RWPE2 (cell line): ENCODE measurements at regions not wholly inside any gene's neighbourhood (a gene's known extent, or its start where the extent isn't known, plus 50 kb on each side); places are given as distances from the start of the nearest gene placed in this dataset.
"Not testable (repeated sequence)": the region's sequence is repeated elsewhere in the genome, so short reads cannot be mapped to it uniquely, and the experiment has no call there.

Experiments
- ATAC-seq: fragments of 200-7000 bp; cut with Tn5 transposase; 3 replicates; pipeline ENCODE4 v1.9.1; 2021; ENCODE audit warnings: low read depth
- DNase-seq: peaks from one replicate; pipeline ENCODE4 v3.0.0-alpha.2; 2020; ENCODE audit warnings: low spot score
- H3K27ac ChIP-seq: fragments of 450-650 bp; 2 replicates; pipeline ENCODE4 v1.5.1; 2017; ENCODE audit warnings: mild to moderate bottlenecking; ENCODE audit not compliant: poor library complexity, severe bottlenecking
- H3K27me3 ChIP-seq: fragments of 250-450 bp; sonication (Bioruptor Pico); 2 replicates; pipeline ENCODE4 v1.5.1; 2021; ENCODE audit warnings: mild to moderate bottlenecking, moderate library complexity; ENCODE audit not compliant: insufficient read depth, poor library complexity, severe bottlenecking
- H3K36me3 ChIP-seq: fragments of 250-450 bp; sonication (Bioruptor Pico); 2 replicates; pipeline ENCODE4 v1.5.1; 2020; ENCODE audit warnings: low read depth, mild to moderate bottlenecking, moderate library complexity
- H3K4me1 ChIP-seq: fragments of 250-450 bp; sonication (Bioruptor Pico); 2 replicates; pipeline ENCODE4 v1.5.1; 2021; ENCODE audit warnings: mild to moderate bottlenecking, moderate library complexity; ENCODE audit not compliant: insufficient read depth, poor library complexity, severe bottlenecking
- H3K4me3 ChIP-seq: fragments of 250-450 bp; sonication (Bioruptor Pico); 2 replicates; pipeline ENCODE4 v1.5.1; 2021; ENCODE audit warnings: mild to moderate bottlenecking, moderate library complexity; ENCODE audit not compliant: severe bottlenecking
- H3K9me3 ChIP-seq: fragments of 250-450 bp; sonication (Bioruptor Pico); 2 replicates; pipeline ENCODE4 v1.5.1; 2021; ENCODE audit warnings: mild to moderate bottlenecking, moderate library complexity; ENCODE audit not compliant: severe bottlenecking
- TF ChIP-seq, protein P1 (sequence below): fragments of 450-650 bp; IDR thresholded peaks from one replicate; pipeline ENCODE4 v1.5.1; 2017; ENCODE audit warnings: mild to moderate bottlenecking, moderate library complexity; ENCODE audit not compliant: poor library complexity, severe bottlenecking

DNA sequence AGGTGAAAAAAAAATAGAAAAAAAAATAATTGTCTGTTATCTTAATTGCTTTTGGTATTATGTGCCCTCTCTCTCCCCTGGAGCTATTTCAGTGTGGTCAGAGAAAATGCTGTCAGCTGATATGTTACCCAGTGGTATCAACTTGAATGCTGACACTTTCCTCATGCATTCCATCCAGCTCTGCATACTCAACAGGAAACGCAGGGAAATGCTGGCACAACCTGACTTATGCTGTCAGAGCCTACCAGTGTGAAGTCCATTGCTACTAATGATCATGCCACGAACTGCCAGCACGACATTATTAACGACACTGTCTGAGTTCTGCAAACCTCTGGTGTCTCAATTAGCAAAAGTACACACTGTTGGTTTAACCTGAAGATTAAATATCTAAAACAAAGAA lies 182.8 kb downstream of the ZWINT start:
- no peaks in the 10 kb centered on the region for H3K9me3 ChIP-seq
- DNase-seq (no peak), ATAC-seq (no peak)
- no peaks in the 10 kb centered on the region for H3K36me3 ChIP-seq
- no peaks in the 10 kb centered on the region for H3K27me3 ChIP-seq
- TF ChIP-seq, protein P1, sequence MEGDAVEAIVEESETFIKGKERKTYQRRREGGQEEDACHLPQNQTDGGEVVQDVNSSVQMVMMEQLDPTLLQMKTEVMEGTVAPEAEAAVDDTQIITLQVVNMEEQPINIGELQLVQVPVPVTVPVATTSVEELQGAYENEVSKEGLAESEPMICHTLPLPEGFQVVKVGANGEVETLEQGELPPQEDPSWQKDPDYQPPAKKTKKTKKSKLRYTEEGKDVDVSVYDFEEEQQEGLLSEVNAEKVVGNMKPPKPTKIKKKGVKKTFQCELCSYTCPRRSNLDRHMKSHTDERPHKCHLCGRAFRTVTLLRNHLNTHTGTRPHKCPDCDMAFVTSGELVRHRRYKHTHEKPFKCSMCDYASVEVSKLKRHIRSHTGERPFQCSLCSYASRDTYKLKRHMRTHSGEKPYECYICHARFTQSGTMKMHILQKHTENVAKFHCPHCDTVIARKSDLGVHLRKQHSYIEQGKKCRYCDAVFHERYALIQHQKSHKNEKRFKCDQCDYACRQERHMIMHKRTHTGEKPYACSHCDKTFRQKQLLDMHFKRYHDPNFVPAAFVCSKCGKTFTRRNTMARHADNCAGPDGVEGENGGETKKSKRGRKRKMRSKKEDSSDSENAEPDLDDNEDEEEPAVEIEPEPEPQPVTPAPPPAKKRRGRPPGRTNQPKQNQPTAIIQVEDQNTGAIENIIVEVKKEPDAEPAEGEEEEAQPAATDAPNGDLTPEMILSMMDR = no peak
- H3K27ac ChIP-seq = no peak overlapping the region
- no peaks in the 10 kb centered on the region for H3K4me1 ChIP-seq
- H3K4me3 ChIP-seq = no peak overlapping the region

DNA sequence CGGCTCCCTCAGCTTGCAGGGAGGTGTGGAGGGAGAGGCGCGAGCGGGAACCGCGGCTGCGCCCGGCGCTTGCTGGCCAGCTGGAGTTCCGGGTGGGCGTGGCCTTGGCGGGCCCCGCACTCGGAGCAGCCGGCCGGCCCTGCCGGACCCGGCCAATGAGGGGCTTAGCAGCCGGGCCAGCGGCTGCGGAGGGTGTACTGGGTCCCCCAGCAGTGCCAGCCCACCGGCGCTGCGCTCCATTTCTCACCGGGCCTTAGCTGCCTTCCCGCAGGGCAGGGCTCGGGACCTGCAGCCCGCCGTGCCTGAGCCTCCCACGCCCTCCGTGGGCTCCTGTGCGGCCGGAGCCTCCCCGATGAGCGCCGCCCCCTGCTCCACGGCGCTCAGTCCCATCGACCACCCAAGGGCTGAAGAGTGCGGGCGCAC lies 206.0 kb downstream of the ZWINT start:
- ATAC-seq, H3K9me3 ChIP-seq, DNase-seq, H3K27ac ChIP-seq, H3K36me3 ChIP-seq, H3K4me1 ChIP-seq, H3K4me3 ChIP-seq, H3K27me3 ChIP-seq: not testable (repeated sequence)

DNA sequence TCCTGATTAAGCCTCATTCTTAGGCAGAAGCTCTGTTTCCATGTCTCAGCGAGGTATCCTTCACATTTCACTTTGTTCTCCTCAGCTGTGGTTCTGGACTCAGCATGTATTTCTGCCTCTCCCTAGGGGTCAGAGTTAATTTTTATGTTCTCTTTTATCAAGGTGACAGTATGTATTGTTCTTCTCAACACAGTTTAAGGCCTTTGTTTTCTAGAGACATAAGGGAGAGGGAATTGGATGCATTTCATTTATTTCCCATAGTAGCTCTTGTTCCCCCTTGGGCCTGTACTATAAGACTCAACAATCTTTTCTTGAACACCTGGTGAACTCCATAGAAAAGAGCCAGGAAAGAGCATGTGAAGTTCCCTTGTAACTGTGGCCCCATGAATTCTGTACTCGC lies 214.3 kb downstream of the ZWINT start:
- no peak overlapping the region for H3K27ac ChIP-seq
- H3K27me3 ChIP-seq = no peaks in the 10 kb centered on the region
- TF ChIP-seq, protein P1 = no peak
- H3K4me3 ChIP-seq = no peak overlapping the region
- H3K9me3 ChIP-seq = no peaks in the 10 kb centered on the region
- DNase-seq (no peak), ATAC-seq (no peak)
- H3K36me3 ChIP-seq = no peaks in the 10 kb centered on the region
- no peaks in the 10 kb centered on the region for H3K4me1 ChIP-seq

DNA sequence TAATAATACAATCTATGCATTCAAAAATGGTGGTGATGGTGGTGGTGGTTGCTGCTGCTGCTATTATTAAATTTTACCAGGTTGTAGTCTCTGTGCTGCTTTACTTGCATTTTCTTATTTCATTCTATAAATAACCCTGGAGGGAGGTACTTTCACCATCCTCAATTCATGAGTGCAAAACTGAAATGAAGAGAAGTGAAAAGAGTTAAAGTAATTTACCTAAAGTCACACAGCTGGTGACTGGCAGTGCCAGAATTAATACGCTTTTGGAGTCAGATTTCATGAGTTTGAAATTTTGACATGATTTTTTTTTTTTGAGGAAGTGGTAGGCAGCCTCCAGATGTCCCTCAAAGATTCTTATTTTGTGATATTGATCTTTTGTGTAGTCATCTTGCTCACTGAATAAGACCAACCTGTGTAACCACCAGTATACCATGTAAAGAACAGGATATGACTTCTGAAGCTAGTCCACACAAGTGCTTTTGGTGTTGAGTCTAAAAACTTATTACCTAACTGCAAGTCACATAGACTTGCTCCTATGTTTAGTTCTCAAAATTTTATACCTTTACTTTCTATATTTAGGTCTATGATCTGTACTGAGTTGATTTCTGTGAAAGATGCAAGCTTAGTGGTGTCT lies 218.8 kb downstream of the ZWINT start:
- Histone ChIP-seq H3K9me3 (no peaks in the 10 kb centered on the region), H3K4me3 (no peak overlapping the region), H3K36me3 (no peaks in the 10 kb centered on the region), H3K4me1 (no peaks in the 10 kb centered on the region), H3K27me3 (no peaks in the 10 kb centered on the region), H3K27ac (no peak overlapping the region)
- no peak for DNase-seq
- TF ChIP-seq, protein P1 = no peak
- ATAC-seq = no peak

DNA sequence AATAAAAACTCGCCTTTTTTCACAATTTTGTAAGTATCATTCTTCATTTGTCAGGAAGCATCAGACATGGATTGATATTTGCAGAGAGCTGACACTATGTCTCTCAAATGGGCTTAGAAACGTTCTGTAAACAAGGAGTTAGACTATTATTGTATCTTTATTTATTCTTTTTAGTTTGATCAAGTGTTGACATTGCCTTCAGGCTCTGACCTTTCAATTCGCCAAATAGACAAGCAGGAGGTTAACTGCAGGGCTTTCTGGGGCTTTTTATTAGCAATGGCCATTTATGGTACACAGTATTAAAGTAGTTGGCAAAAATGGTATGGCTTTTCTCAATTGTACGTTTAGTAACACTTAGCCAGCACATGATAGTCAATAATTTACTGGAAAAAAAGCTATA lies 221.7 kb downstream of the ZWINT start:
- no peaks in the 10 kb centered on the region for H3K9me3 ChIP-seq
- no peaks in the 10 kb centered on the region for H3K4me1 ChIP-seq
- H3K27me3 ChIP-seq = no peaks in the 10 kb centered on the region
- TF ChIP-seq, protein P1 = no peak
- H3K27ac ChIP-seq = no peak overlapping the region
- DNase-seq = no peak
- no peaks in the 10 kb centered on the region for H3K36me3 ChIP-seq
- ATAC-seq = no peak
- H3K4me3 ChIP-seq = no peak overlapping the region
